Epithelial cell of esophagus (primary cell): ENCODE measurements at regions not wholly inside any gene's neighbourhood (a gene's known extent, or its start where the extent isn't known, plus 50 kb on each side); places are given as distances from the start of the nearest gene placed in this dataset.

Source experiments
- DNase-seq: peaks from one replicate; pipeline ENCODE4 v3.0.0; 2010; ENCODE audit warnings: low read depth
- H3K4me3 ChIP-seq: 2 replicates; pipeline ENCODE4 v1.5.1; 2011; ENCODE audit warnings: mild to moderate bottlenecking, low read length, control low read depth
- TF ChIP-seq, protein P1 (sequence below): IDR thresholded peaks from 2 replicates; pipeline ENCODE4 v1.5.1; 2011; ENCODE audit warnings: low read depth, mild to moderate bottlenecking, low read length, control low read depth, inconsistent platforms; ENCODE audit not compliant: insufficient read depth; ENCODE audit errors: missing control alignments

DNA sequence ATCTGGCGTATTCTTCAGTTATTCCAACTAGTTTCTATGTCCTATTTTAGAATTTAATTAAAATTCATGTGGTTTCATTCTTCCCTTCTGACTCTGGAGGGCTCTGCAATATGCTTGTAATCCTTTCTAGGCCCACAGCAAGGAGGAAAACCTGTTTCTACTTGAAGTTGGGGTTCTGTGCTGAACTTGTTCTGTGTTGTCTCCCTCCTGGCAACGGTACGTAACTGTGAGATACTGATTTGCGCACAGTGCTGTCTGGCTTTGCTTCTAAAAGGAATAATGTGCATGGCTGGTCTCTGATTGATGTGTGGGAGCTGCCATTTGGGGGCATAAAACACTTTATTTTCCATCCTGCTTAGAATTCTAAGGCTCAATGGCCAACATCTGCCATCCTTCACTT is 81.7 kb downstream of the NABP1 start:
- H3K4me3 ChIP-seq, result no peak overlapping the region
- DNase-seq, result no peak
- TF ChIP-seq, protein P1, sequence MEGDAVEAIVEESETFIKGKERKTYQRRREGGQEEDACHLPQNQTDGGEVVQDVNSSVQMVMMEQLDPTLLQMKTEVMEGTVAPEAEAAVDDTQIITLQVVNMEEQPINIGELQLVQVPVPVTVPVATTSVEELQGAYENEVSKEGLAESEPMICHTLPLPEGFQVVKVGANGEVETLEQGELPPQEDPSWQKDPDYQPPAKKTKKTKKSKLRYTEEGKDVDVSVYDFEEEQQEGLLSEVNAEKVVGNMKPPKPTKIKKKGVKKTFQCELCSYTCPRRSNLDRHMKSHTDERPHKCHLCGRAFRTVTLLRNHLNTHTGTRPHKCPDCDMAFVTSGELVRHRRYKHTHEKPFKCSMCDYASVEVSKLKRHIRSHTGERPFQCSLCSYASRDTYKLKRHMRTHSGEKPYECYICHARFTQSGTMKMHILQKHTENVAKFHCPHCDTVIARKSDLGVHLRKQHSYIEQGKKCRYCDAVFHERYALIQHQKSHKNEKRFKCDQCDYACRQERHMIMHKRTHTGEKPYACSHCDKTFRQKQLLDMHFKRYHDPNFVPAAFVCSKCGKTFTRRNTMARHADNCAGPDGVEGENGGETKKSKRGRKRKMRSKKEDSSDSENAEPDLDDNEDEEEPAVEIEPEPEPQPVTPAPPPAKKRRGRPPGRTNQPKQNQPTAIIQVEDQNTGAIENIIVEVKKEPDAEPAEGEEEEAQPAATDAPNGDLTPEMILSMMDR, result no peak

DNA sequence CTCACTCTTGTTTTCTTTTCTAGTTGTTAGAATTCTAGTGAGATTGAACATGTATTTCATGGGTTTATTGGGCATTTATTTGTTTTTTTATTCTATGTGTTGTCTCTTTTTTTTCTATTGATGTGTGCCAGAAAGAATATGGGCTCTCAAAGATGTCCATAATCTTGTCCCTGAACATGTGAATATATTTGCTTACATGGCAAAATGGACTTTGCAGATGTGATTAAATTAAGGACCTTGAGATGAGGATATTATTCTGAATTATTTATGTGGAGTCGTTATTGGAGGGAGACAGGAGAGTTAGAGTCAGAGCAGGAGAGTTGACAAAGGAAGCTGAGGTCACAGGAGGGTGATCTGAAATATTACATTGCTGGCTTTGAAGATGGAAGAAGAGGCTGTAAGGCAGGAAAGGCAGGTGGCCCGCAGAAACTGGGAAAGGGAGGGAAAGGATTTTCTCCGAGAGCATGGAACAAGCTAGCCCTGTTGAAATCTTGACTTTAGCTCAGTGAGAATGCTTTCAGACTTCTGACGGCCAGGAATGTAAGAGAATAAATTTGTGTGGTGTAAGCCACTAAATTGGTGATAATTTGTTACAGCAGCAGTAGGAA is 82.8 kb downstream of the NABP1 start:
- DNase-seq, result no peak
- no peak overlapping the region for H3K4me3 ChIP-seq
- TF ChIP-seq, protein P1, result no peak

DNA sequence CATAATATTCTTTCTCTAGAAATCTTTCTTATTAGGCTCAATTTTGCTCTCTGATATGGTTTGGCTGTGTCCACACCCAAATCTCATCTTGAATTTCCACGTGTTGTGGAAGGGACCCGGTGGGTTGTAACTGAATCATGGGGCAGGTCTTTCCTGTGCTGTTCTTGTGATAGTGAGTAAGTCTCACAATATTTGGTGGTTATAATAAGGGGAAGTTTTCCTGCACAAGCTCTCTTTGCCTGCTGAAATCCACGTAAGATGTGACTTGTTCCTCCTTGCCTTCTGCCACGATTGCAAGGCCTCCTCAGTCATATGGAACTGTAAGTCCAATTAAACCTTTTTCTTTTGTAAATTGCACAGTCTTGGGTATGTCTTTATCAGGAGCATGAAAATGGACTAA is 73.8 kb downstream of the CAVIN2 start:
- TF ChIP-seq, protein P1, result no peak
- DNase-seq, result no peak
- H3K4me3 ChIP-seq, result no peak overlapping the region

DNA sequence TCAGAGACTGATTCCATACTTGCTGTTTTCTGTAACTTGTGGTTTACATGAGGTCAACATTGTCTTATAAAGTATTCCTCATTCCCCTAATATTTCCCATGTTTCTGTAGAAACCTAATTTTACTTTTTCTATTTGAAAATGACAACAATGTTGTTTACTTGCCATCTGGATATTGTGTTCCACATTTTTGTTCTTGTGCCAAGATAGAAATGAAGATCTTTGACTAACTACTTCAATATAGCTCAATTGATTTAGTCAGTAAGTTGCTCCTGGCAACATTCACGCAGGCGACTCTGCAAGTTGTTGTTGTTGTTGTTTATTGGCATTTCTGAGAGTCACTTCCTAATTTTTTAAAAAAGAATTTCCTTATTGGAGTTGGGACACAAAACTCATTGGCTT is 69.5 kb downstream of the CAVIN2 start:
- TF ChIP-seq, protein P1, result no peak
- no peak for DNase-seq
- H3K4me3 ChIP-seq, result no peak overlapping the region

DNA sequence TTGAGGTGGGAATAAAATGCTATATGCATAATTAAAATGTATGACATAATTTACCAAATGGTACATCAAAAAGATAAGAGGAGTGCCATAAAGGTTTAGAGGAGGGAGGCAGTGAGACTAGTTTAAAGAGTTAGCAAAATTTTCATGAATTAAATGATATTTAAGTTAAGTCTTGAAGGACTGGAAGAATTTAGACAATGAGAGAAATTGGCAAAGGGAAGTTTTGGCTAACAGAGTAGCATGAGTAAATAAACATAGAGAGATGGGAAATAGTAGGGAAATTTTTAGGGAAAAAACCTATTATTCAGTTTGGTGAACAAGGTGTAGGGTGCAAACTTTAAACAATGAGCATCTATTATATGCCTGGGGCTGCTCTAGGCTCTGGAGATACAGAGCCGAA is 68.8 kb downstream of the CAVIN2 start:
- no peak overlapping the region for H3K4me3 ChIP-seq
- DNase-seq, result no peak
- TF ChIP-seq, protein P1, result no peak

DNA sequence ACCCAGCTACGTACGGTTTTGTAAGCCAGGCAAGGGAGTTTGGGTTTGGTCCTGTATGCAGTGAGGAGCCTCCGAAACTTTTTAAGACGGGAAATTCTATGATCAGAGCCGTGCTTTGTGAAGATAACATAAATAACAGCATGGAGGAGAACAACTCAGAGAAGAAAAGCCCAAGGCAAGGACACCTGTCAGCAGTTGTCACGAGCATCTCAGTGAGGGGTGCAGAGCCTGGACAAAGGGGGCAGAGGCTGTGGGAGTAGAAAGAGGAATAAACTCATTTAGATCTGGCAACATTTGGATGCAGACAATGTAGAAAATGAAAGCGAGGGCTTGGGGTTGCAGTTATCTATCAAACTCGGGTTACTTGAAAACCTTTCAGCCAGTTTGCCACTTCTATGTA is 64.5 kb downstream of the CAVIN2 start:
- no peak for DNase-seq
- no peak overlapping the region for H3K4me3 ChIP-seq
- TF ChIP-seq, protein P1, result no peak

DNA sequence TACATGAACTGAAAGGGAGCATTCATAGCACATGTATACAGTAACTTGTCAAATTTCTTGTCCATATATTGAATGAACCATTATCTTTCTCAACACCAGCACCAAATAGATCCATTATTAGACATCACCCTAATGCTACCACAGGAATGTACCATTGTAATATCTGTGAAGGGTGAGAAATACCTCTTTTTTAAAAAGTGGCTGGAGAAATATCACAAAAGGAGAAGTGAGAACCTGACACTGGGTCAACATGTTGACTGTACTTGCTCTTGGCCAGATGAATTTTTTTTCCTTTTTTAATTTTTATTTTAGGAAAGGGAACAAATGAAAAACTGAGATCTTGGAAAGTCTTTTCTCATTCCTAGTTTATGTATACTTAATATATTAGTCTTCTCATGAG is 63.5 kb downstream of the CAVIN2 start:
- TF ChIP-seq, protein P1, result no peak
- H3K4me3 ChIP-seq, result no peak overlapping the region
- DNase-seq, result no peak
